GM23248 (cell line): ENCODE measurements at regions not wholly inside any gene's neighbourhood (a gene's known extent, or its start where the extent isn't known, plus 50 kb on each side); places are given as distances from the start of the nearest gene placed in this dataset.
A peak's percentile ranks its signal among the peaks of the same experiment; 100 is the strongest.

ENCODE experiments used
- DNase-seq: peaks from one replicate; pipeline ENCODE4 v3.0.0-alpha.2; 2015
- H2AFZ ChIP-seq: fragments of 200-600 bp; sonication (generic); 2 replicates; pipeline ENCODE4 v1.6.1; 2016; ENCODE audit warnings: antibody characterized with exemption
- H3F3A ChIP-seq: fragments of 200-600 bp; sonication (generic); 2 replicates; pipeline ENCODE4 v1.6.1; 2016; ENCODE audit warnings: mild to moderate bottlenecking, antibody characterized with exemption, mixed run types; ENCODE audit not compliant: insufficient read depth
- H3K27ac ChIP-seq: fragments of 200-600 bp; sonication (generic); 2 replicates; pipeline ENCODE4 v1.5.1; 2016; ENCODE audit warnings: mild to moderate bottlenecking
- H3K27me3 ChIP-seq: fragments of 200-600 bp; sonication (generic); replicated peaks from 2 replicates; pipeline ENCODE4 v1.6.1; 2016; ENCODE audit warnings: mild to moderate bottlenecking; ENCODE audit not compliant: insufficient read depth
- H3K36me3 ChIP-seq: fragments of 200-600 bp; sonication (generic); 2 replicates; pipeline ENCODE4 v1.6.1; 2016; ENCODE audit warnings: low read depth, mild to moderate bottlenecking
- H3K4me1 ChIP-seq: fragments of 200-600 bp; sonication (generic); 2 replicates; pipeline ENCODE4 v1.6.1; 2016; ENCODE audit warnings: mild to moderate bottlenecking; ENCODE audit not compliant: insufficient read depth
- H3K4me2 ChIP-seq: fragments of 200-600 bp; sonication (generic); one replicate; pipeline ENCODE4 v1.6.1; 2016; ENCODE audit warnings: mild to moderate bottlenecking; ENCODE audit not compliant: unreplicated experiment
- H3K4me3 ChIP-seq: fragments of 200-600 bp; sonication (generic); 2 replicates; pipeline ENCODE4 v1.5.1; 2016; ENCODE audit warnings: mild to moderate bottlenecking
- H3K79me2 ChIP-seq: fragments of 200-600 bp; sonication (generic); 2 replicates; pipeline ENCODE4 v1.6.1; 2016; ENCODE audit warnings: mild to moderate bottlenecking; ENCODE audit not compliant: insufficient read depth
- H3K9ac ChIP-seq: fragments of 200-600 bp; sonication (generic); 2 replicates; pipeline ENCODE4 v1.6.1; 2016; ENCODE audit warnings: mild to moderate bottlenecking
- H3K9me2 ChIP-seq: fragments of 200-600 bp; sonication (generic); 2 replicates; pipeline ENCODE4 v1.6.1; 2016; ENCODE audit warnings: mixed run types, mild to moderate bottlenecking, moderate library complexity; ENCODE audit not compliant: insufficient read depth
- H3K9me3 ChIP-seq: fragments of 200-600 bp; sonication (generic); one replicate; pipeline ENCODE4 v1.6.1; 2017; ENCODE audit warnings: low read depth
- H4K20me1 ChIP-seq: fragments of 200-600 bp; sonication (generic); 2 replicates; pipeline ENCODE4 v1.6.0; 2016; ENCODE audit not compliant: insufficient read depth
- EZH2 ChIP-seq: fragments of 200-600 bp; sonication (generic); IDR thresholded peaks from 2 replicates; pipeline ENCODE4 v1.6.1; 2018; ENCODE audit warnings: antibody characterized with exemption, mild to moderate bottlenecking; ENCODE audit not compliant: insufficient read depth, poor library complexity, severe bottlenecking
- EZH2phosphoT487 ChIP-seq: fragments of 200-600 bp; sonication (generic); IDR thresholded peaks from 2 replicates; pipeline ENCODE4 v1.6.1; 2018; ENCODE audit warnings: antibody characterized with exemption, moderate library complexity, mild to moderate bottlenecking, low read depth; ENCODE audit not compliant: insufficient read depth
- WGBS, 2 experiments: methylation state at CpG; one replicate each; pipeline ENCODE4 v1.1.6; 2015 to 2017; ENCODE audit warnings: low lambda C conversion rate in 2 of 2, low coverage in 1 of 2; ENCODE audit errors: missing lambda C conversion rate in 2 of 2; 5-methylcytosine and 5-hydroxymethylcytosine counted together
- in situ Hi-C: fragments of 300-500 bp; cut with MboI; formaldehyde crosslinking; loops from 2 replicates; pipeline ENCODE4 v1.15.0; 2020

GRCh38 chr2:225104971-225105370 is 62.7 kb upstream of the DOCK10 start:
- 0 out of 2 replicates have a peak overlapping the region, but pooled peaks have one; percentile 3 for H2AFZ ChIP-seq
- H3K27ac ChIP-seq, result peak overlapping the region; percentile 81
- DNase-seq, result peak; percentile 34
- peaks cover 56% of the 10 kb centered on the region for H3K4me1 ChIP-seq
- H3K36me3 ChIP-seq, result no peaks in the 10 kb centered on the region
- WGBS, 2 experiments, result 73 to 82% methylated on average over 3 of the region's 3 CpGs
- peaks cover 37% of the 10 kb centered on the region for H3F3A ChIP-seq
- H3K79me2 ChIP-seq, result no peaks in the 10 kb centered on the region
- H3K27me3 ChIP-seq, result no peaks in the 10 kb centered on the region
- no peaks in the 10 kb centered on the region for H3K9me2 ChIP-seq
- in situ Hi-C loops, result no loop called here
- H3K4me3 ChIP-seq, result no peak overlapping the region
- TF ChIP-seq EZH2 (no peak), EZH2phosphoT487 (no peak)
- H4K20me1 ChIP-seq, result no peaks in the 10 kb centered on the region
- H3K9me3 ChIP-seq, result no peaks in the 10 kb centered on the region
- no peak overlapping the region for H3K4me2 ChIP-seq
- H3K9ac ChIP-seq, result no peak overlapping the region

- H3K9me3 ChIP-seq, result no peaks in the 10 kb centered on the region
- H3K27me3 ChIP-seq, result no peaks in the 10 kb centered on the region
- peak; percentile 21 for DNase-seq
- no peaks in the 10 kb centered on the region for H3K36me3 ChIP-seq
- H4K20me1 ChIP-seq, result no peaks in the 10 kb centered on the region
- no peak overlapping the region for H3K9ac ChIP-seq
- in situ Hi-C loops, result no loop called here
- WGBS, 2 experiments, result 91 to 95% methylated on average over 1 of the region's 1 CpG
- no peaks in the 10 kb centered on the region for H3K9me2 ChIP-seq
- H3K4me2 ChIP-seq, result peak overlapping the region; percentile 68
- H2AFZ ChIP-seq, result 0 out of 2 replicates have a peak overlapping the region, but pooled peaks have one; percentile 63
- H3K27ac ChIP-seq, result peak overlapping the region; percentile 81
- no peaks in the 10 kb centered on the region for H3K79me2 ChIP-seq
- peak overlapping the region; percentile 29 for H3K4me3 ChIP-seq
- peaks cover 61% of the 10 kb centered on the region for H3K4me1 ChIP-seq
- H3F3A ChIP-seq, result peaks cover 44% of the 10 kb centered on the region
- no peak for TF ChIP-seq EZH2phosphoT487
- no peak for TF ChIP-seq EZH2
These were observed 62.1 kb upstream of the DOCK10 start for GRCh38 chr2:225104321-225104720.

GRCh38 chr2:225103737-225104141 is 61.5 kb upstream of the DOCK10 start:
- in situ Hi-C loops, result no loop called here
- Histone ChIP-seq H3K9ac (no peak overlapping the region), H3K9me3 (no peaks in the 10 kb centered on the region), H3K4me2 (peak overlapping the region; percentile 68), H3K9me2 (no peaks in the 10 kb centered on the region), H3K4me1 (peaks cover 61% of the 10 kb centered on the region), H3K27ac (peak overlapping the region; percentile 81), H3K4me3 (peak overlapping the region; percentile 29), H2AFZ (peak overlapping the region; percentile 63; the same call in 1 of the 2 replicates), H3K36me3 (no peaks in the 10 kb centered on the region), H4K20me1 (no peaks in the 10 kb centered on the region), H3F3A (peaks cover 50% of the 10 kb centered on the region), H3K27me3 (no peaks in the 10 kb centered on the region), H3K79me2 (no peaks in the 10 kb centered on the region)
- WGBS, 2 experiments, result 0% methylated on average over 2 of the region's 2 CpGs
- no peak for TF ChIP-seq EZH2
- no peak for TF ChIP-seq EZH2phosphoT487
- peak; percentile 76 for DNase-seq

- TF ChIP-seq EZH2phosphoT487, result no peak
- in situ Hi-C loops, result no loop called here
- peak overlapping the region; percentile 33 for H3K4me3 ChIP-seq
These were observed 58.6 kb upstream of the DOCK10 start for GRCh38 chr2:225100856-225101294.

GRCh38 chr2:225100269-225100668 is 58.0 kb upstream of the DOCK10 start:
- peak; percentile 48 for DNase-seq
- in situ Hi-C loops, result no loop called here
- 58 to 80% methylated on average over 1 of the region's 1 CpG for WGBS, 2 experiments

More at GRCh38 chr2:225100856-225101294, 58.6 kb upstream of the DOCK10 start:
- Histone ChIP-seq H3K27ac (peak overlapping the region; percentile 96), H3K4me1 (peaks cover 81% of the 10 kb centered on the region), H3F3A (peaks cover 55% of the 10 kb centered on the region), H3K9me2 (no peaks in the 10 kb centered on the region), H3K27me3 (no peaks in the 10 kb centered on the region), H4K20me1 (no peaks in the 10 kb centered on the region), H3K36me3 (no peaks in the 10 kb centered on the region), H2AFZ (peak overlapping the region; percentile 61), H3K9me3 (no peaks in the 10 kb centered on the region), H3K79me2 (no peaks in the 10 kb centered on the region), H3K4me2 (peak overlapping the region; percentile 82), H3K9ac (peak overlapping the region; percentile 72)
- 2 to 3% methylated on average over 1 of the region's 1 CpG for WGBS, 2 experiments
- peak; percentile 95 for DNase-seq

More at GRCh38 chr2:225100269-225100668, 58.0 kb upstream of the DOCK10 start:
- Histone ChIP-seq H4K20me1 (no peaks in the 10 kb centered on the region), H3K4me2 (peak overlapping the region; percentile 82), H3K27me3 (no peaks in the 10 kb centered on the region), H3F3A (peaks cover 55% of the 10 kb centered on the region), H3K9me2 (no peaks in the 10 kb centered on the region), H3K9me3 (no peaks in the 10 kb centered on the region), H2AFZ (peak overlapping the region; percentile 61), H3K4me1 (peaks cover 76% of the 10 kb centered on the region), H3K9ac (peak overlapping the region; percentile 72), H3K79me2 (no peaks in the 10 kb centered on the region), H3K4me3 (peak overlapping the region; percentile 33), H3K27ac (peak overlapping the region; percentile 96), H3K36me3 (no peaks in the 10 kb centered on the region)
- no peak for TF ChIP-seq EZH2
- no peak for TF ChIP-seq EZH2phosphoT487
